GM12878 (cell line): ENCODE measurements at regions not wholly inside any gene's neighbourhood (a gene's known extent, or its start where the extent isn't known, plus 50 kb on each side); places are given as distances from the start of the nearest gene placed in this dataset.

Experiments
- BCL3 ChIP-seq: IDR thresholded peaks from 2 replicates; pipeline ENCODE4 v1.6.1; 2011; ENCODE audit warnings: borderline replicate concordance, low read depth, mild to moderate bottlenecking, moderate library complexity, low read length; ENCODE audit not compliant: insufficient read depth, poor library complexity, severe bottlenecking
- BHLHE40 ChIP-seq, 2 experiments: fragments of 450-650 bp in 1 of 2; IDR thresholded peaks; 2 replicates each; pipeline ENCODE4 v1.6.1; 2011 to 2017; ENCODE audit warnings: low read depth in 2 of 2, borderline replicate concordance in 1 of 2, improper control_type of control experiment in 1 of 2, low read length in 1 of 2, mild to moderate bottlenecking in 1 of 2
- CEBPB ChIP-seq, 2 experiments: fragments of 150-350 bp in 1 of 2; IDR thresholded peaks; 2 replicates each; pipeline ENCODE4 v1.6.1; 2012 to 2014; ENCODE audit warnings: low read depth in 2 of 2, low read length in 2 of 2, borderline replicate concordance in 1 of 2, inconsistent platforms in 1 of 2
- CTCF ChIP-seq, 3 experiments: IDR thresholded peaks in 2 of 3; conservative IDR thresholded peaks in 1 of 3; 2 replicates each; pipeline ENCODE4 v1.5.1; 2011; ENCODE audit warnings: low read depth in 3 of 3, low read length in 3 of 3, mild to moderate bottlenecking in 3 of 3, control low read depth in 2 of 3, moderate library complexity in 2 of 3, inconsistent platforms in 1 of 3, mixed read lengths in 1 of 3; ENCODE audit not compliant: control insufficient read depth in 2 of 3, insufficient read depth in 1 of 3; ENCODE audit errors: extremely low read depth in 1 of 3
- ELK1 ChIP-seq: IDR thresholded peaks from 2 replicates; pipeline ENCODE4 v1.6.1; 2012; ENCODE audit warnings: low read depth, low read length, improper control_type of control experiment
- EP300 ChIP-seq, 2 experiments: fragments of 150-350 bp in 1 of 2; IDR thresholded peaks; 2 replicates each; pipeline ENCODE4 v1.6.1; 2011 to 2012; ENCODE audit warnings: low read depth in 2 of 2, low read length in 2 of 2, borderline replicate concordance in 1 of 2, improper control_type of control experiment in 1 of 2, inconsistent platforms in 1 of 2; ENCODE audit not compliant: control insufficient read depth in 1 of 2
- FOS ChIP-seq: IDR thresholded peaks from 3 replicates; pipeline ENCODE4 v1.6.1; 2011; ENCODE audit warnings: borderline replicate concordance; ENCODE audit not compliant: insufficient read length; ENCODE audit errors: extremely low read depth
- NBN ChIP-seq: fragments of 450-650 bp; IDR thresholded peaks from 2 replicates; pipeline ENCODE4 v1.6.1; 2016
- NRF1 ChIP-seq: conservative IDR thresholded peaks from 2 replicates; pipeline ENCODE4 v1.6.1; 2011; ENCODE audit warnings: mild to moderate bottlenecking, low read depth, low read length, improper control_type of control experiment
- POLR2A ChIP-seq: IDR thresholded peaks from 2 replicates; pipeline ENCODE4 v1.6.1; 2011; ENCODE audit warnings: low read depth, mild to moderate bottlenecking, low read length
- POLR2AphosphoS5 ChIP-seq: IDR thresholded peaks from 2 replicates; pipeline ENCODE4 v1.6.1; 2011; ENCODE audit warnings: mild to moderate bottlenecking, low read length, inconsistent platforms
- SREBF2 ChIP-seq: IDR thresholded peaks from 2 replicates; pipeline ENCODE4 v1.6.1; 2012; ENCODE audit warnings: mild to moderate bottlenecking, low read length
- SRF ChIP-seq, 2 experiments: IDR thresholded peaks; 2 replicates each; pipeline ENCODE4 v1.6.1; 2011; ENCODE audit warnings: low read depth in 2 of 2, low read length in 2 of 2, mild to moderate bottlenecking in 1 of 2, moderate library complexity in 1 of 2
- SUZ12 ChIP-seq: fragments of 200-600 bp; sonication (generic); IDR thresholded peaks from one replicate; pipeline ENCODE4 v1.6.1; 2018; ENCODE audit warnings: antibody characterized with exemption, mild to moderate bottlenecking; ENCODE audit not compliant: unreplicated experiment

GRCh38 chr1:96565546-96565945 lies 156.0 kb upstream of the PTBP2 start:
- no peak for TF ChIP-seq SREBF2
- no peak for TF ChIP-seq SRF (IDR thresholded peaks at IDR 0.05; ENCODE audit: low read depth in 2 of 2, low read length in 2 of 2)
- TF ChIP-seq FOS, result no peak
- no peak for TF ChIP-seq CTCF (IDR thresholded peaks at IDR 0.05 in 2 of 3, conservative IDR thresholded peaks at IDR 0.05 in 1 of 3; ENCODE audit: control insufficient read depth in 2 of 3, extremely low read depth in 1 of 3, insufficient read depth in 1 of 3, low read depth in 3 of 3, low read length in 3 of 3)
- no peak for TF ChIP-seq BHLHE40 (IDR thresholded peaks at IDR 0.05; ENCODE audit: borderline replicate concordance in 1 of 2, low read depth in 2 of 2, low read length in 1 of 2)
- no peak for TF ChIP-seq POLR2A
- no peak for TF ChIP-seq NRF1
- no peak for TF ChIP-seq EP300 (IDR thresholded peaks at IDR 0.05; ENCODE audit: borderline replicate concordance in 1 of 2, control insufficient read depth in 1 of 2, low read depth in 2 of 2, low read length in 2 of 2)
- TF ChIP-seq ELK1, result no peak
- TF ChIP-seq SUZ12, result no peak
- no peak for TF ChIP-seq POLR2AphosphoS5
- no peak for TF ChIP-seq CEBPB (IDR thresholded peaks at IDR 0.05; ENCODE audit: borderline replicate concordance in 1 of 2, low read depth in 2 of 2, low read length in 2 of 2)
- no peak for TF ChIP-seq NBN
- no peak for TF ChIP-seq BCL3
